GM06990 (cell line): ENCODE measurements at regions not wholly inside any gene's neighbourhood (a gene's known extent, or its start where the extent isn't known, plus 50 kb on each side); places are given as distances from the start of the nearest gene placed in this dataset.

Experiments used
- DNase-seq: peaks from one replicate; pipeline ENCODE4 v3.0.0-alpha.2; 2011; ENCODE audit not compliant: insufficient read length; ENCODE audit errors: extremely low read depth
- H3K27me3 ChIP-seq: replicated peaks from 2 replicates; pipeline ENCODE4 v1.6.0; 2011; ENCODE audit warnings: low read length; ENCODE audit not compliant: control insufficient read depth, insufficient read depth
- H3K36me3 ChIP-seq: 2 replicates; pipeline ENCODE4 v1.5.1; 2011; ENCODE audit warnings: low read length; ENCODE audit not compliant: control insufficient read depth, insufficient read depth
- H3K4me3 ChIP-seq: replicated peaks from 2 replicates; pipeline ENCODE4 v1.5.1; 2011; ENCODE audit warnings: low read depth, mild to moderate bottlenecking, control low read depth, low read length
- TF ChIP-seq, protein P1 (sequence below): IDR thresholded peaks from 2 replicates; pipeline ENCODE4 v1.5.1; 2011; ENCODE audit warnings: low read length, control low read depth, mild to moderate bottlenecking, inconsistent platforms; ENCODE audit not compliant: insufficient read depth, poor library complexity, severe bottlenecking

DNA sequence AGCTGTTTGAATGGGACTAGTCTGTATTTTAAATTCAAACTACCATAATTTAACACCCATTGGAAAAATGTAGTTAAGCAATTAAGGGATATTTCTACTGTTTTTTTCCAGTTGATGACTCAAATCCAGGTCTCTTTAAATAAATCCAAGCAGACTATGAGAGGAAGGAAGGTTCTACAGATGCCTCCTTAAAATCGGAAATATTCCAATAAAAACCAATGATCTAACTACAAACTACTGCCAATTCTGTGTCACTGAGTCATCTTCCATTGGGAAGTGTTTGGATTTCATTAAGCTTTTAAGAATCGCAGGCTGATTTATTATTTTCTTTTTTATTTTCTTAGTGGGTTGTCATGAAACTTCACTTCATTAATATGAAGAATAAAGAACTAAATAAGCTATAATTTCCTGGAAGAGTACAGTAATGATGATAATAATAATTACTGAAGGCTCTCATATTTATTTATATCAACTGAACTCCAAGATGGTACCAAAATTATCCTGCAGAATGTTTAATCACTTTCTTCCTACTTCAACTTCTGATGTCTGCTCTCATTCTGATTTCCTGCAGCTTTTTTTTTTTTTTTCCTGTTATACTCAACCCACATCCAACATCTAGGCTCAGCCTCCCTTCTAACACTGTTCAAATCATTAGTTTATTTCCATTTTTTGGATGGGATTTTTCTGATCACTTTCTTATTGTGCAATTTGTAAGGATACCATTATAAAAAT, 166.3 kb upstream of the FN1 start:
- DNase-seq: no peak
- TF ChIP-seq, protein P1, sequence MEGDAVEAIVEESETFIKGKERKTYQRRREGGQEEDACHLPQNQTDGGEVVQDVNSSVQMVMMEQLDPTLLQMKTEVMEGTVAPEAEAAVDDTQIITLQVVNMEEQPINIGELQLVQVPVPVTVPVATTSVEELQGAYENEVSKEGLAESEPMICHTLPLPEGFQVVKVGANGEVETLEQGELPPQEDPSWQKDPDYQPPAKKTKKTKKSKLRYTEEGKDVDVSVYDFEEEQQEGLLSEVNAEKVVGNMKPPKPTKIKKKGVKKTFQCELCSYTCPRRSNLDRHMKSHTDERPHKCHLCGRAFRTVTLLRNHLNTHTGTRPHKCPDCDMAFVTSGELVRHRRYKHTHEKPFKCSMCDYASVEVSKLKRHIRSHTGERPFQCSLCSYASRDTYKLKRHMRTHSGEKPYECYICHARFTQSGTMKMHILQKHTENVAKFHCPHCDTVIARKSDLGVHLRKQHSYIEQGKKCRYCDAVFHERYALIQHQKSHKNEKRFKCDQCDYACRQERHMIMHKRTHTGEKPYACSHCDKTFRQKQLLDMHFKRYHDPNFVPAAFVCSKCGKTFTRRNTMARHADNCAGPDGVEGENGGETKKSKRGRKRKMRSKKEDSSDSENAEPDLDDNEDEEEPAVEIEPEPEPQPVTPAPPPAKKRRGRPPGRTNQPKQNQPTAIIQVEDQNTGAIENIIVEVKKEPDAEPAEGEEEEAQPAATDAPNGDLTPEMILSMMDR: no peak
- no peaks in the 10 kb centered on the region for H3K36me3 ChIP-seq
- H3K27me3 ChIP-seq: no peaks in the 10 kb centered on the region
- H3K4me3 ChIP-seq: no peak overlapping the region

DNA sequence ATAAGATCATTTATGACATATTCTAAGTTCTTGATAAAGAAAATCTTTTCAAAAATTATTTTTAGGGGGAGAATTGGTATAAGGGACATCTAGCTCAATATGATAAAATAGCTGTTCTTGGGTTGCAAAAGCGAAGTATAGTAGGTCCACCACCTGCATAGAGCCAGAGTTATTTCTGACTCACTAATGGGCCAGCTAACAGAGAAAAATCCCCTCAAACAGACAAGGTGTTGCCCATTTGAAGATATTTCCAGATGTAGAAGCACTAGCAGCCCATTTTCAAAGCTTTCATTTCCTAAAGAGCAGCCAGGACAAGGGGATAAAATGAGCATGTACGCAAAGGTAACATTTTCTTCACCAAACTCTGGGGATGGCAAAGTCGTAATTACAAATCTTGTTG, 165.7 kb upstream of the FN1 start:
- DNase-seq: no peak
- TF ChIP-seq, protein P1: no peak
- no peaks in the 10 kb centered on the region for H3K36me3 ChIP-seq

DNA sequence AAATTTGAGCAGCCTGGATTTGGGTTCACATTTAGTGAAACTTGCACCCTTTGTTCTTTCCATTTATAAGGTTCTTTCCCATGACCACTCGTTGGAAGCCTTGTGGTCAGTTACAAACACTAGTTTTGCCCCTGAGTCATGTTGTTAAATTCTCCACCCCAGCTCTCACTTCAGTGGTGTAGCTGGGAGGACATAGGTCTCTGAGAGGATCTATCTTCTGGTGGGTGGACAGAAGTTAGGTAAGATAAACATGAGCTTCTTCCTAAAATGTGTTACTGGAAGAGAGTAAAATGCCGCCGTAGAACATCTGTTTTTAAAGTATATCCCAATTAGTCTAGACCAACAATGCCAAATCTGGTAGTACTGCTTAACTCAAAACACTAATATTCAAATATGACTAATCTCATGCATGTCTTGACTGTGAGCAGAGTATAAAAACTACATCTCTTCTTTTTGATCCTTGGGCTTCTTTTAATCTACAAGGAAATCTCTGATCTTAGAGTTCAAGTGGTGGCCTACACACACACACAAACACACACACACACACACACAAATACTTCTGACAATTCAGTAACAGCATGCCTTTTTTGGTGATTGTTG, 162.6 kb upstream of the FN1 start:
- TF ChIP-seq, protein P1: no peak
- no peak for DNase-seq
- Histone ChIP-seq H3K4me3 (no peak overlapping the region), H3K36me3 (no peaks in the 10 kb centered on the region), H3K27me3 (no peaks in the 10 kb centered on the region)

More for the DNA sequence above, 165.7 kb upstream of the FN1 start:
- Histone ChIP-seq H3K4me3 (no peak overlapping the region), H3K27me3 (no peaks in the 10 kb centered on the region)

DNA sequence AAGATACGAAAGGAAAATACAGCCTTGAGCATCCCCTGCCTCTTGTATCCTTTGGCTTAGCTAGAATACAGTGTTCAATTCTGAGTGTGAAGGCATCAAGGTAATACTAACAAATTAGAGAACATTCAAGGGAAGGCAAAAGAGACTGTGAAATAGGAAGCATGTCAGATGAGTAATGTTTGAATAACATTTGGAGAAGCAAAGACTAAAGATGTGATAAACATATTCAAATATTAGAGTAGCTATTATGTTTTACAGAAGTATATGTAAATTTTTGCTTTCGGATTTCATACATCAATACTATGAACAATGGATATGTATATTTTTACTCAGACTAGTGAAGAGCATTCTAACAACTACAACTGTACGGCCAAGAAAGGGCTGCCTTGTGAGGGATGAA, 161.7 kb upstream of the FN1 start:
- TF ChIP-seq, protein P1: no peak
- no peak overlapping the region for H3K4me3 ChIP-seq
- no peak for DNase-seq
- no peaks in the 10 kb centered on the region for H3K36me3 ChIP-seq
- H3K27me3 ChIP-seq: no peaks in the 10 kb centered on the region

DNA sequence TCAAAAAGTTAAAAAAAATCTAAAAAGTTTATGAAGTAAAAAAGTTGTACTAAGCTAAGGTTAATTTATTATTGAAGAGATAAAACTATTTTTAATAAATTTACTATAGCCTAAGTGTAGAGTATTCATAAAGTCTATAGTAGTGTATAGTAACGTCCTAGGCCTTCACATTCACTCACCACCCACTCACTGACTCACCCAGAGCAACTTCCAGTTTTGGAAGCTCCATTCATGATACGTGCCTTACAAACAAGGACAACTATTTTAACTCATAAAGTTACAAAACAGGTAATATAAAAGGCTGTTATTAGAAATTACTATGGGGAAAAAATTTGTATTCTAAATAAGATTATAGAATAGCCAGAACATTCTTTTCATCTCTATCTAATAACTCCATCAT, 158.9 kb upstream of the FN1 start:
- no peak for DNase-seq
- no peaks in the 10 kb centered on the region for H3K27me3 ChIP-seq
- TF ChIP-seq, protein P1: no peak
- H3K36me3 ChIP-seq: no peaks in the 10 kb centered on the region
- no peak overlapping the region for H3K4me3 ChIP-seq
